ENCODE measurements at regions not wholly inside any gene's neighbourhood (a gene's known extent, or its start where the extent isn't known, plus 50 kb on each side); places are given as distances from the start of the nearest gene placed in this dataset.

DNA sequence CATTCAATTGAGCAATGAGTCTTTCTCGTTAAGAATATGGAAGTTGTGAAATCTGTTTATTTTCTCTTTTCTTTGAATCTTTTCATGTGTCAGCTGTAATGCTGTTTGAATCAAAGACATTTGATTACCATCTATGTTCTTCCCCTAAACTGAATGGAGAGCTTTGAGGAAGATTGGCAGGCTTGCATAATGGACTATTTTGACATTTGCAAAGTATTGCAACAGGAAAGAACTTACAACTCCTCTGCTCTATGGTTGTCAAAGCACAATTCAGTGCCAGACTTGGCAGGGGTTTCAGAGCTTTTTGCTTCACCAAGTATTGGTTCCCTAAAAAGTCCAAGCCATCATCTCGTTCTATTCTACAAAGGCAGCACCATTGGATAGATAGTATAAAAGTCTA is 549.0 kb upstream of the NUDT12 start:
- POLR2A ChIA-PET = no interaction called here
- Histone ChIP-seq H3K36me3 (ENCODE audit: control insufficient read depth in 2 of 2, insufficient read depth in 1 of 2, low read length in 2 of 2) (no peaks in the 10 kb centered on the region), H3K9me3 (ENCODE audit: control insufficient read depth, insufficient read depth, low read depth, low read length) (no peaks in the 10 kb centered on the region), H3K4me3 (ENCODE audit: low read depth, low read length) (no peak overlapping the region), H3K4me1 (ENCODE audit: control insufficient read depth, insufficient read depth, low read length) (no peaks in the 10 kb centered on the region), H3K27ac (ENCODE audit: extremely low read depth, low read depth, low read length) (no peak overlapping the region)
- TF ChIP-seq ZNF239 (tag by site-specific recombination; IDR thresholded peaks at IDR 0.05) (no peak), ZNF558 (tag by site-specific recombination; IDR thresholded peaks at IDR 0.05) (no peak), ZNF701 (tag by site-specific recombination; IDR thresholded peaks at IDR 0.05) (no peak), ZBTB8A (tag by site-specific recombination; IDR thresholded peaks at IDR 0.05) (no peak), ZNF777 (tag by site-specific recombination; IDR thresholded peaks at IDR 0.05; ENCODE audit: borderline replicate concordance) (no peak), RBAK (tag by site-specific recombination; IDR thresholded peaks at IDR 0.05) (no peak), ZNF707 (tag by site-specific recombination; IDR thresholded peaks at IDR 0.05) (no peak), ZNF37A (tag by site-specific recombination; IDR thresholded peaks at IDR 0.05) (no peak)
- TF ChIP-seq, protein P1, sequence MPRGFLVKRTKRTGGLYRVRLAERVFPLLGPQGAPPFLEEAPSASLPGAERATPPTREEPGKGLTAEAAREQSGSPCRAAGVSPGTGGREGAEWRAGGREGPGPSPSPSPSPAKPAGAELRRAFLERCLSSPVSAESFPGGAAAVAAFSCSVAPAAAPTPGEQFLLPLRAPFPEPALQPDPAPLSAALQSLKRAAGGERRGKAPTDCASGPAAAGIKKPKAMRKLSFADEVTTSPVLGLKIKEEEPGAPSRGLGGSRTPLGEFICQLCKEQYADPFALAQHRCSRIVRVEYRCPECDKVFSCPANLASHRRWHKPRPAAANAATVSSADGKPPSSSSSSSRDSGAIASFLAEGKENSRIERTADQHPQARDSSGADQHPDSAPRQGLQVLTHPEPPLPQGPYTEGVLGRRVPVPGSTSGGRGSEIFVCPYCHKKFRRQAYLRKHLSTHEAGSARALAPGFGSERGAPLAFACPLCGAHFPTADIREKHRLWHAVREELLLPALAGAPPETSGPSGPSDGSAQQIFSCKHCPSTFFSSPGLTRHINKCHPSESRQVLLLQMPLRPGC (tag by site-specific recombination; IDR thresholded peaks at IDR 0.05) = no peak
- CTCF ChIA-PET = interaction anchor here (0.7 to 1.0 kb wide), 2 partner anchors 67 to 259 kb away, joined by 3 read pairs; no protein-coding TSS in a partner anchor

DNA sequence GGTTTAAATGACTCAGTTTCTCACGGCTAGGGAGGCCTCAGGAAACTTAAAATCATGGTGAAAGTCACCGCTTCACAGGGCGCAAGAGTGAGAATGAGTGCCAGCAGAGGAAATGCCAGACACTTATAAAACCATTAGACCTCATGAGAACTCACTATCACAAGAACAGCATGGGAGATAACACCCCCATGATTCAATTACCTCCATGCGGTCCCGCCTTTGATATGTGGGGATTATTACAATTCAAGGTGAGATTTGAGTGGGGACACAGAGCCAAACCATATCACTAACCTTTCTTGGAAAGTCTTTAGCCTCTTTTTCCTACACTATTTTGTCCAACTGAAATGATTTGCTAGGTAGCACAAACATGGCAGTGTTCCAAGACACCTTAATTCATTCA is 533.9 kb upstream of the NUDT12 start:
- Histone ChIP-seq H3K4me3 (ENCODE audit: low read depth, low read length) (no peak overlapping the region), H3K36me3 (ENCODE audit: control insufficient read depth in 2 of 2, insufficient read depth in 1 of 2, low read length in 2 of 2) (no peaks in the 10 kb centered on the region), H3K4me1 (ENCODE audit: control insufficient read depth, insufficient read depth, low read length) (no peaks in the 10 kb centered on the region), H3K27ac (ENCODE audit: extremely low read depth, low read depth, low read length) (no peak overlapping the region), H3K9me3 (ENCODE audit: control insufficient read depth, insufficient read depth, low read depth, low read length) (no peaks in the 10 kb centered on the region)
- TF ChIP-seq ZBTB8A (tag by site-specific recombination; IDR thresholded peaks at IDR 0.05) = 0 out of 2 replicates have a peak, but pooled peaks have one; percentile 10
- TF ChIP-seq, protein P2, sequence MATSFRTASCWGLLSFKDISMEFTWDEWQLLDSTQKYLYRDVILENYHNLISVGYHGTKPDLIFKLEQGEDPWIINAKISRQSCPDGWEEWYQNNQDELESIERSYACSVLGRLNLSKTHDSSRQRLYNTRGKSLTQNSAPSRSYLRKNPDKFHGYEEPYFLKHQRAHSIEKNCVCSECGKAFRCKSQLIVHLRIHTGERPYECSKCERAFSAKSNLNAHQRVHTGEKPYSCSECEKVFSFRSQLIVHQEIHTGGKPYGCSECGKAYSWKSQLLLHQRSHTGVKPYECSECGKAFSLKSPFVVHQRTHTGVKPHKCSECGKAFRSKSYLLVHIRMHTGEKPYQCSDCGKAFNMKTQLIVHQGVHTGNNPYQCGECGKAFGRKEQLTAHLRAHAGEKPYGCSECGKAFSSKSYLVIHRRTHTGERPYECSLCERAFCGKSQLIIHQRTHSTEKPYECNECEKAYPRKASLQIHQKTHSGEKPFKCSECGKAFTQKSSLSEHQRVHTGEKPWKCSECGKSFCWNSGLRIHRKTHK (tag by site-specific recombination; IDR thresholded peaks at IDR 0.05) = no peak
- ChIA-PET CTCF (interaction anchor here (0.8 kb wide), 1 partner anchor 98 kb away, joined by 3 read pairs; no protein-coding TSS in a partner anchor), POLR2A (no interaction called here)

DNA sequence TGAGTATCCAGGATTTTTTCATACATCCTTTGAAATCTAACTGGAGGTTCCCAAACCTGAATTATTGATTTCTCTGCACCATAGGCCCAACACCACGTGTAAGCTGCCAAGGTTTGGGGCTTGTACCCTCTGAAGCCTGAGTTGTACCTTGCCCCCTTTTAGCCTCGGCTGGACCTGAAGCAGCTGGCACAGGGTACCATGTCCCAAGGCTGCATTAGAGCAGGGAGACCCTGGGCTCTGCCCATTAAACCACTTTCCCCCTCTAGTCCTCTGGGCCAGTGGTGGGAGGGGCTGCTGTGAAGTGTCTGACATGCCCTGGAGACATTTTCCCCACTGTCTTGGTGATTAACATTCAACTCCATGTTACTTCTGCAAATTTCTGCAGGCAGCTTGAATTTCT is 532.9 kb upstream of the NUDT12 start:
- Histone ChIP-seq H3K4me1 (ENCODE audit: control insufficient read depth, insufficient read depth, low read length) (no peaks in the 10 kb centered on the region), H3K36me3 (ENCODE audit: control insufficient read depth in 2 of 2, insufficient read depth in 1 of 2, low read length in 2 of 2) (no peaks in the 10 kb centered on the region), H3K4me3 (ENCODE audit: low read depth, low read length) (no peak overlapping the region), H3K27ac (ENCODE audit: extremely low read depth, low read depth, low read length) (no peak overlapping the region), H3K9me3 (ENCODE audit: control insufficient read depth, insufficient read depth, low read depth, low read length) (no peaks in the 10 kb centered on the region)
- POLR2A ChIA-PET = no interaction called here
- CTCF ChIA-PET = no interaction called here
- TF ChIP-seq OVOL3 (tag by site-specific recombination; IDR thresholded peaks at IDR 0.05) (no peak), ZNF221 (tag by site-specific recombination; IDR thresholded peaks at IDR 0.05; ENCODE audit: borderline replicate concordance) (no peak), ZBTB20 (tag by site-specific recombination; IDR thresholded peaks at IDR 0.05) (no peak), ZNF626 (tag by site-specific recombination; IDR thresholded peaks at IDR 0.05) (no peak), KLF10 (tag by site-specific recombination; IDR thresholded peaks at IDR 0.05) (no peak), ZNF529 (tag by site-specific recombination; IDR thresholded peaks at IDR 0.05; ENCODE audit: insufficient replicate concordance) (no peak), ZNF292 (tag by site-specific recombination; IDR thresholded peaks at IDR 0.05; ENCODE audit: borderline replicate concordance, low read depth) (no peak), ZFP41 (tag by site-specific recombination; IDR thresholded peaks at IDR 0.05; ENCODE audit: borderline replicate concordance) (no peak), ZNF184 (tag by site-specific recombination; IDR thresholded peaks at IDR 0.05) (no peak), ZFP37 (tag by site-specific recombination; IDR thresholded peaks at IDR 0.05) (no peak), HOXA7 (CRISPR knock-in tag; IDR thresholded peaks at IDR 0.05; ENCODE audit: borderline replicate concordance) (no peak), ZNF843 (tag by site-specific recombination; IDR thresholded peaks at IDR 0.05) (no peak), ZNF302 (tag by site-specific recombination; IDR thresholded peaks at IDR 0.05; ENCODE audit: low read depth) (no peak), YY2 (tag by site-specific recombination; IDR thresholded peaks at IDR 0.05) (no peak), ZBTB48 (tag by site-specific recombination; IDR thresholded peaks at IDR 0.05) (no peak), ZNF76 (tag by site-specific recombination; IDR thresholded peaks at IDR 0.05; ENCODE audit: borderline replicate concordance, low read depth) (no peak)
- TF ChIP-seq, protein P3, sequence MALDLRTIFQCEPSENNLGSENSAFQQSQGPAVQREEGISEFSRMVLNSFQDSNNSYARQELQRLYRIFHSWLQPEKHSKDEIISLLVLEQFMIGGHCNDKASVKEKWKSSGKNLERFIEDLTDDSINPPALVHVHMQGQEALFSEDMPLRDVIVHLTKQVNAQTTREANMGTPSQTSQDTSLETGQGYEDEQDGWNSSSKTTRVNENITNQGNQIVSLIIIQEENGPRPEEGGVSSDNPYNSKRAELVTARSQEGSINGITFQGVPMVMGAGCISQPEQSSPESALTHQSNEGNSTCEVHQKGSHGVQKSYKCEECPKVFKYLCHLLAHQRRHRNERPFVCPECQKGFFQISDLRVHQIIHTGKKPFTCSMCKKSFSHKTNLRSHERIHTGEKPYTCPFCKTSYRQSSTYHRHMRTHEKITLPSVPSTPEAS (tag by site-specific recombination; IDR thresholded peaks at IDR 0.05) = no peak
- TF ChIP-seq, protein P4, sequence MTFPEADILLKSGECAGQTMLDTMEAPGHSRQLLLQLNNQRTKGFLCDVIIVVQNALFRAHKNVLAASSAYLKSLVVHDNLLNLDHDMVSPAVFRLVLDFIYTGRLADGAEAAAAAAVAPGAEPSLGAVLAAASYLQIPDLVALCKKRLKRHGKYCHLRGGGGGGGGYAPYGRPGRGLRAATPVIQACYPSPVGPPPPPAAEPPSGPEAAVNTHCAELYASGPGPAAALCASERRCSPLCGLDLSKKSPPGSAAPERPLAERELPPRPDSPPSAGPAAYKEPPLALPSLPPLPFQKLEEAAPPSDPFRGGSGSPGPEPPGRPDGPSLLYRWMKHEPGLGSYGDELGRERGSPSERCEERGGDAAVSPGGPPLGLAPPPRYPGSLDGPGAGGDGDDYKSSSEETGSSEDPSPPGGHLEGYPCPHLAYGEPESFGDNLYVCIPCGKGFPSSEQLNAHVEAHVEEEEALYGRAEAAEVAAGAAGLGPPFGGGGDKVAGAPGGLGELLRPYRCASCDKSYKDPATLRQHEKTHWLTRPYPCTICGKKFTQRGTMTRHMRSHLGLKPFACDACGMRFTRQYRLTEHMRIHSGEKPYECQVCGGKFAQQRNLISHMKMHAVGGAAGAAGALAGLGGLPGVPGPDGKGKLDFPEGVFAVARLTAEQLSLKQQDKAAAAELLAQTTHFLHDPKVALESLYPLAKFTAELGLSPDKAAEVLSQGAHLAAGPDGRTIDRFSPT (tag by site-specific recombination; IDR thresholded peaks at IDR 0.05) = no peak

Data from HEK293 (cell line).